ENCODE measurements at regions not wholly inside any gene's neighbourhood (a gene's known extent, or its start where the extent isn't known, plus 50 kb on each side); places are given as distances from the start of the nearest gene placed in this dataset.
"Not testable (repeated sequence)": the region's sequence is repeated elsewhere in the genome, so short reads cannot be mapped to it uniquely, and the experiment has no call there.

DNA sequence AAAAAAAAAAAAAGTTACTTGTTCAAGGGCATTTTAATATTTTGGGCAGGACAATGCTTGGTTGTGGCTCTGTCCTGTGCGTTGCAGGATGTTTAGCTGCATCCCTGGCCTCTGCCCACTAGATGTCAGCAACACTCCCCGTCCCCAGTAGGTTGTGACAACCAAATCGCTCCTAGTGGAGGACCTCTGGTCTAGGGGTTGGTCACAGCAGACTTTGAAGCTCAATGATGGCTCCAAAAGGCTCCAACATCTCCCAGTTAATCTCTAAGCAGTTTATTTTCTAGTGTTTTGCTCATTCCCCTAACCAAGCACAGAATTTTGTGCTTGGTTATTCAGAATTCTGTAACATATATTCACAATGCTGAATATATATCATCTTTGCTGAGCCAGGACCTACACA is 67.0 kb downstream of the CHRNA1 start:
- DNase-seq (ENCODE audit: low read depth in 2 of 2), result peak; percentile 38 to 46

DNA sequence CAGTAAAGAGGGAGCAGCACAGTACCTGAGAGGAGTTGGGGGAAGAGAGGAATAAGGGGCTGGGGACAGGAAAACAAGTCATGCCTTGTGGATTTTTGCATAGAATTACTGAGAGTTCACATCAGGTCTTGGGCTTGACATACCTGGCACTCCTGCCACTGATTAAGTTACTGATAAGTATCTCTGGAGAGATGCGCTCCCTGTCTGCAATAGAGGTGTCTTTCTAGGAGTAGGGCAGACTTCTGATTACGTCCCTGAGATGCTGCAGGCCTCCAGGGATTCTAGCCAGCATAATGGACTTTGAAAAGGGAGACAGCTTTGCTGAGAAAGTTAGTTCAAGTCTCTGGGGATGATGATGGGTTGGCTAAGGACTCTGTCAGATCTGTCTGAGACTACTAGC is 69.4 kb downstream of the CHRNA1 start:
- no peak for DNase-seq (ENCODE audit: low read depth in 2 of 2)

DNA sequence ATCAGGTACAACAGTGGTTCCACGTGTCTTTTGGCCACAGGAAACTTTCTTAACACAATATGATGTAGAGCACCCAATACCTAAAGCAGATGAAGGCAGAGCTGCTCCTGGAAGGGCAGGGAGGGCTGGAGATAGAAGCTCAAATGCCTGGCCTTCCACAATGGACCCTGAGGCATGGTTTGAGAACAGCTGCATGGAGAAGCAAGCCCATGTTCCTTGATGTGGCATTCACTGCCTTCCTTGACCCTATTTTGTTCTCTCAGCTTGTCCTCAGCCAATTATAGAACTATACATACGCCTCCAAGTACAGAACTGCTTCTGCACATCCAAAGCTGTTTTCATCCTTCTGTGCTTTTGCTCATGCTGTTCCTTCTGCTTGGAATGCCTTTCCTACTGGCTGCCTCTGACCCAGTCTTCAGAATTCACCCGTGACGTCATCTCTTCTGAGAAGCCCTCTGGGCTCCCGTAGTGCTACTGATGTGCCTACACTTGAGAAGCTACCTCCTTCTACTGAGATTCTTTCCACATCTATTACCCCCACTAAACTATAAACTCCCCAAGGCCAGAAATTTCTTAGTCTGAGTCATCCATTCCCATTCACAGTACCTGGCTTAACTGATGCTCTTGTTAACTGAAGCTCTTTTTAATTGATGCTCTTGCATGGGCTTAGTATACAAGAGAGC is 69.9 kb downstream of the CHRNA1 start:
- DNase-seq (ENCODE audit: low read depth in 2 of 2), result no peak

DNA sequence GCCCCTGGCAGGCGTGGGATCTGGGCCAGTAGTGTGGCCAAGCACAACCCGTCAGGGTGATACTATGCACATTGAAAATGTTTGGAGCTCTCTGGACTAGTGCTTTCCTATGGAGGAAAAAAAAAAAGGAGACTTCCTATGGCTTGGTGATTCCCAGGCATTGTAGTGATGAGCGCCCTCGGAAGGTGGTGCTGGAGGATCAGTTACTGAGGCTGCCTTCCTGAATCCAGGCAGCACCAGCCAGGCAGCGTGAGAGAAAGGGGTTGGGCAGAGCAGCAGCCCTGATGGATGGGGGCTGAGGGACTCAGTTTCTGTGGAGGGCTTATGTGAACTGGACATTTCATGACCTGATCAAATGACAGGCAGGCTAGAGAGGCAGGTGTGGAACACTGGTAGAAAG is 70.9 kb downstream of the CHRNA1 start:
- no peak for DNase-seq (ENCODE audit: low read depth in 2 of 2)

DNA sequence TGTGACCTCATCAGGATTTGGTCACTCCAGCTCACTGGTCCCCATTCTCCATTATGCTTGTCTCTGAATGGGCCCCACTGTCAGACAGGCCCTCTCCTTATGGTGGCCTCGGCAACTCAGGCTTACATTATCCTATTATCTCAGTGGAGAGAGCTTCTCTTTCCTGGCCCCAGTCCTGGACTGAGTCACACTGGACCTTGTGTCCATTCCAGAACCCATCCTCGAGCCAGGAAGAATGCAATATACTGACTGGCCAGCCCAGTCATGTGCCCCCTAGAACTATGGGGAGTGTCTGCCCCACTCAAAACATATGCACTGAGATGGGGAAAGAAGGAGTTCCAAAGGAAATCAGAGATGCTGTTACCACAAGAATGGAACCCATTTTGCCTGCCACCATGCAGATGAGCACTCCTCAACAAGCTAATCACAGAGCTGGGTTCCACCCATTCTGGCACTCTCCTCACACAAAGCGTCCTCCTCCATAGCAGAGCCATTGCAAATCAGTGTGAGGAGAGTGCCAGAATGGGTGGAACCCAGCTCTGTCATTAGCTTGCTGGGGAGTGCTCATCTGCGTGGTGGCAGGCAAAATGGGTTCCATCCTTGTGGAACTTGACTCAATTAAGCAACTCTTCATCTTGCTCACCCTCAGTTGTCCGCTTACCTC is 71.9 kb downstream of the CHRNA1 start:
- DNase-seq (ENCODE audit: low read depth in 2 of 2), result no peak

DNA sequence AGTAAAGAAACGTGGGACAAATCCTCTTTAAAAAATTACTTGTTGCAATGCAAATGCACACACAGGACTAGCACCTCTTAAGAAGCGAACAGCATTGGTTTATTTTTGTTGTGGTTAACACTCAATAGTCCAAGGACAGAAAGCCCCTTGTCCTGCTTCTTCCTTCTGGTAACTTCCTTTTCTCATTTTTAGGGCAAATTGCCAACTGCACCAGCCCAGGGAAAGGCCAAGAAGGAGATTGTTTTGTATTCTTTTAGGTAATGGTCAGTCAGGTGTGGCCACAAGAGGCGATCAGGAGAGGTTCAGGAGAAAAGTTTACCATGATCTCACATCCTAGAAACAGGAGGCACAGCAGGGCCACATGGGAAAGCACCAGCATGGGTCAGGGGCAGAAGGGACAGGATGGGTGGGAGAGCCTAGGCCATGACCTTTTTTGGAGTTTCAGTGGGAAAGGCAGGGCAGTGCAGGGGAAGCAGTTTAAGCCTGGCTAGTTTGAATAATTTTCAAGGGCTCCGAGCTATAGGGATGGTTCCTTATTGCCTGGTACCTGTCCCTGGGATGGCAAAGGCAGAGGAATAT is 73.0 kb downstream of the CHRNA1 start:
- DNase-seq (ENCODE audit: low read depth in 2 of 2), result no peak

DNA sequence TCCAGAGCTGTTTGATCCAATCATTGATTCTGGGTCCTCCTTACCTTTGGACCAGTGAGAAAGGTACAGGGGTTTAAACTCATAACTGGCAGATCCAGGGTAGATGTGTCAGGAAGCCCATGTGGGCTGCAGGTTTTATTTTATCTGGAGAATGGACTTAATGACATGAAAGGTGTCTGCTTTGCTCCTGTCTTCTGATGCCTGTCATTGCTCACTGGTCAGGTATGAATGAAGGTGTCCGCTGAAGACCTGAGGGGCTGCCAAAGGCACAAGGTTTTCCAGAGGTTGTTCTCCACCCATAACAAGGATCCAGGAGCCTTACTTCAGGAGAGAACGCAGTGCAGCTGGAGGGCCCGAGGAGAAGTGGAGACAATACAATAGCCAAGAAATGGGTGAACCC is 74.2 kb downstream of the CHRNA1 start:
- no peak for DNase-seq (ENCODE audit: low read depth in 2 of 2)

DNA sequence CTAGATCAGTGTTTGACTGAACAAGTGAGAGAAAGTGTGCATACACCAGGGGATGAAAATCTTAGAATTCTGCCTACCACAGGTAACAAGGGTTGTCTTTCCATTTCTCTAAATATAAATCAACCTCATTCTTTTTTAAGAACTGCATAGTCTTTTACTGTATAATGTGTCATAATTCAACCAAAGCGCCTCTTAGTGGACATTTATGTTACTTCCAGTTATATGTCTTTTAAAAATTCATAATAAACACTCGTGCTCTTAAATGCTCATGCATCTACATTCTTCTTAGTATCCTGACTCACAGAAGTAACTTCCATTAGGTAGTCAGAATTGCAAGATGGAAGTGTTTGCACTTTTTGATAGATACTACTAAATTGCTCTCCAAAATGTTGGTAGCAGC is 76.2 kb downstream of the CHRNA1 start:
- DNase-seq (ENCODE audit: low read depth in 2 of 2), result no peak

DNA sequence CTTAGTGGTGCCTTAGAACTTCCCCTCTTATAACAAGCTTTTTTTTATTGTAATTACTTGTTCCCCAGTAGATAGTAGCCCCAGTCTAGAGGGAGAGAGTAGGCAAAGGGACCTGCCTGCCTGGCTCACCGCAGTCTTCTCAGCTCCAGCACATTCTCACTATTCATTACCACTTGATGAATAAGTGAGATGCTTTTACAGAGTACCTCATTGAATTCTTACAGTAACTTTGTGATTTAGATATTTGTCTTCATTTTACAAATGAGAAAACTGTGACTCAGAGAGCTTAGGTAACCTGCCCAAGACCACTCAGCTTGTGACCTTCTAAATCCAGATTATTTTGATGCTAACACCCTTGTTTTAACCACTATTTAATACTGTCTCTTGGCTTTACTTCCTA is 77.8 kb downstream of the CHRNA1 start:
- DNase-seq (ENCODE audit: low read depth in 2 of 2), result no peak

DNA sequence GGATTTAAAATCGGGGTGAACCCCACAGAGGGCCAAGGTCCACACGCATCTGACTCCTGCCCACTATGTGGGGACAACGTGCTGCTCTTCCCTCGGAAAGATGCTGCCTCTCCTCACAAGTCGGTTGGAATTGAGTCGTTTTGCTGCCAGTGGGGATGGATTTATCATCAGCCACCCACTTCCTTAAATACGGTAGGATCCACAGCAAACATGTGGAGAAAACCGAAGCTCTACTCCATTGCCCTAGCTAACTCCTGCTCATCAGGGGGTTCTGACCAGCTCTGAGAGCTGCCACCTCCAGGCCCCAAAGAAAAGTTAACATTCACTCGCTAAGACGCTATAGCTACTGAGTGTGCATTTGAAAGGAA is 80.9 kb downstream of the CHRNA1 start:
- DNase-seq (ENCODE audit: low read depth in 2 of 2), result no peak

DNA sequence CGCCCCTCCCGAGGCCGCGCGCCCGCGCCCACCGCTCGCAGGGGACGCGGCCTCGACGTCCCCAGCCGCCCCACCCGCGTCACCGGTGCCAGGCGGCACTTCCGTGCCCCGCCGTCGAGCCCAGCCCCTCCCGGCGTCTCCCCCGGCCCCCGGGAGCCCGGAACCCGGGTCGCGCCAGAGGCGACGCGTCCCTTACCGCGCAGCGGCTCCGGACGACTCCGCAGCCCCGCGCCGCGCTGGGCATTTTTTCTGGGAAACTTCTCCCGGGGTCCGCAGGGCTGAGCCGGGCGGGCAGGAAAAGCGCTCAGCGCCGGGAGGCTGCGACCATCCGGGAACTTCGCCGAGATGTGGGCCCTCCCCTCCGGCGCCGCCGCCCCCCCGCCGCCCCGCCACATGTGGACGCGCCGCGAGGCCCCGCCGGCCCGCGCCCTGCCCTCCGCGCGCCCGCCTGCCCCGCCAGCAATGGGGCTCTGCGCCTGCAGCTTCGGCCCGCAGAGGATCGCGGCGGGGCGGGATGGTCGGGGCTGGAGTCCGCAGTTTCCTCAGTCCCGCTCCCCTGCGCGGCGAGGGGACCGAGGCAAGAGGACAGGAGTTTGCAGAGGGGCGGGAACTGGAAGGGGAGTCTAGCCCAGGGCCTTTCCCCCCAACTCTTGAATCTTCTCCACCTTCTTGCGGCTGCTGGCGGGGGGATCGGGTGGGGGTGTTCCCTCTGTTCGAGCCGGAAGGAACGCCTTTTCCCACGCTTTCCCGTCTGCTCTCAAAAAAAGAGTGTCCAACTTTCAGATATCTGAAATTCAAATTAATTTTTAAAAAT is 81.5 kb downstream of the CHRNA1 start:
- DNase-seq (ENCODE audit: low read depth in 2 of 2), result peak; percentile 25 to 38

DNA sequence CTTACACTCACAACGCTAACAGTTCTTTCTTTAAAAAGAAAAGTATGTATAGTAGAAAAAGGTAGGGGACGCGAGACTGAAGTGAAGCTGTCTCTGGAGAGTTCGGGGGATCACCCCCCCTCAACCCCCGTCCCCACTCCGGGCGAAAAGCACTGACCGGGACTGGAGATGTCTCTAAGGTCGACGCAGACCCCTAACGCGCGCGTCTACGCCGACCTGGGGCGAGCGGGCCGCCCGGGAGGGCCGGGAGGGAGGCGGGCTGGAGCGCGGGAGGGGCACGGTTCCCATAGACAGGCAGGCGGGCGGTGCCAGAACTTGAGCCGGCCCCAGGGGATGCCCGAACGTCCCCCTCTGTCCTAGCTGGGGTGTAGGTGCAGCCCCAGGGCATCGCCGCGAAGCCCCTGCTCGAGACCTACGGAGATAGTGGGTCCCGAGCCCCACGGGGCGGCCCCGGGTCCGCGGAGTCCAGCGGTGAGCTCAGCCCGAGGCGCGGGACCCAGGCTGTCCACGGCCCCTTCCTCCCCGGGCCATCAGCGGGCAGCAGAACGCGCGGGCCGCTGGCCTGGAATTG is 82.2 kb downstream of the CHRNA1 start:
- peak in 1 of 2 donors; percentile 30 for DNase-seq (ENCODE audit: low read depth in 2 of 2)

DNA sequence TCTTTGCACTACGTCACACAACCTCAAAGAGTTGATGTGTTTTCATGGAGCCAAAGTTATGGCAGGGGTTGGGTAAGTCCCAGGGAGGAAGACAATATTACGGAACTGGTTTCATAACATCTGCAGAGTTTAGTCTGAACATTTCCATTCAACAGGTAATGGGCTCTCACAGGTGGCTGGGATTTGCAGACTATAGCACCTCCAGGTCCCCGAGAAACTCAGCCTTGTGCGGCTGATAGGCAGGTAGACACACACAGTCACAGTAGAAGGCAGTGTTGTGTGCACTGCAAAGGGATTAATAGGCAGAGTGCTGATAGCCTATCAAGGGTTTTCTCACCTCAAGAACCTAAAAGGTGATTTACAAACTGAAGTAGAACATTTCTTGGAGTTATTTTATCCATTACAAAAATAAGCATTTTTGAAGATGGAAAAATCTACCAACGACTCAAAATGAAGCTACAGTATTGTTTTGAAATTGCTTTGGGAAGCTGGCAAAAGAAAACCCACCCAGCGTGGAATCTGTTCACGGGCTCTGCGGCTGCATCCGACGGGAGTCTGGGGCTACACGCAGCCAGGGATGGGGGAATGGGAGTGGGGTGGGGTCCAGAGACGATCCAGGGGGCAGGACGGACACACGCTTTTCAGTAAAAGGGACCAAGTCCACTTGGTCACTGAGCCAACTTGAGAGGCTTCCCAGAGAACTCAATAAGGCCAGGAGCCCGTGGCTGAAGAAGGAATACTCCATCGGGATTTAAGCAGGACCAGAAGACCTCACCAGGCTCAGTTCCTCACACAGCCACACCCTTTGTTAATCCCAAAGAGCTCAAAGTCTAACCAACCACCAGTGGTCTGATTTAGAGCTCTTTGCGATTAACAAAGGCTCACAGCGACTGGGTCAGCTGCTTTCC is 82.9 kb downstream of the CHRNA1 start:
- no peak for DNase-seq (ENCODE audit: low read depth in 2 of 2)

DNA sequence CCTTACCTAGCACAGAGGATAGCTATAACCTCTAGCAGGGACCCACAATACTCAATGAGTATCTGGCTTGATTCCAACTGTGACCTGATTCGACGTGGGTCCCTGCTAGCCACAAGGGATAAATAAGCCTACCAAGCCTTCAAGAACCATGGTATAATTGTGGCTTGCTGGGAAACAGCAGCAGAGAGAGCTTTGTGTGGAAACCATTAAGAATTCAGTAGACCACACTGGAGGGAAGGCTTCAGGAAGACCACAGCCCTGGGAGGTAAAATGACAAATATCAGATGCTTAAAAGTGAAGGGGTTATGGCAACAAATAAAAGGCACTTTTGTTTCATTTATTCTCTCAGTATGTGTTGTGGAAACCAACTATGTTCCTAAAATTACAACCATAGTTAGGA is 82.6 kb upstream of the WIPF1 start:
- no peak for DNase-seq (ENCODE audit: low read depth in 2 of 2)

DNA sequence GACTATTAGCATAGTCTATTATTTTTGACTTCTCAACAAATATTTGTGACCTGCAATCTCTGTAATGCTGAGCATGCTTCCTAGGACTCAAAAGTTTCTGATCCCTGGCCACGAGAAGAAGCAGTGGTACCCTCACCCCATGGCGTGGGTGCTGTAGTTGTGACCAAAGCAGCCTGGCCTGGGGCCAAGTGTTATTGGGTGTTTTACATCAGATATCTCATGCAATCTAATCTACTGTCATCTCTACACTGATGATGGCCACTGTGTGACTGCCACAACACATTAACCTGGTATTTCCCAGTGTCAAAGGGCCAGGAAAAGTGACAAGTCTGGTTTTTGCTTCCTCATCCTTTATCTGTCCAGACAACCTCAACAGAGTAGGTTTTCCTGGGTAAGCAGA is 80.8 kb upstream of the WIPF1 start:
- DNase-seq (ENCODE audit: low read depth in 2 of 2), result no peak

DNA sequence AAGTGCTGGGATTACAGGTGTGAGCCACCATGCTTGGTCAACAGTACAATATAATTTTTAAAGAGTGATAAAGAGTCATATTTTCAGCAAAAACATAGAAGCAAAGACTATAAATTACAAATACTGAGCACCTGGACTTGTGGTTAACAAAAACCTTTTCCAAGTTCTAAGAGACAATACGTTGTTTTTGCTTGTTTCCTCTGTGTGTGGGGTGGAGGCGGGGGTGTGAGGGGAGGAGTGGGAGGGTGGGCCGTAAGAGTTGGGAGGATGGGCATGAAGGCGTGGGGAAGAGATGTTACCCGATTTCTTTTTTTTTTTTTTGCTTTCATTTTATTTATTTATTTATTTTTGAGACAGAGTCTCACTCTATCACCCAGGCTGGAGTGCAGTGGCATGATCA is 78.0 kb upstream of the WIPF1 start:
- no peak for DNase-seq (ENCODE audit: low read depth in 2 of 2)

DNA sequence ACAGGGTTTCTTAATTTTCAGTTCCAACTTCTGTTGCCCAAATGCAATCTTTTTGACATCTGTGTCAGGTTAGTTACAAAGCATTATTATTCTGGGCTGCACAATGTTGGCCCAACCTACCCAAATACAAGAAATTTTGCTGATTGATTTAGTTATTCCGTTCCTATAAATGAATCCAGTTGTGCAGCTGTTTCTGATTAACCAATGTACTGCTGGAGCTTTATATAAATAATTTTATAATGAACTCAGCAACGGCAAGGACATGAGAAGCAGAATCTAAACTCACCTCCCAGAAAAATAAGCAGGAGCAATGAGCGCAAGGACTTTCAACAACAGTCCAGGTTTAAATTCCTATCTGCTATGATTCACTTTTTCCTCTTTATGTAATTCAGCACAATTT is 76.3 kb upstream of the WIPF1 start:
- DNase-seq (ENCODE audit: low read depth in 2 of 2), result no peak

DNA sequence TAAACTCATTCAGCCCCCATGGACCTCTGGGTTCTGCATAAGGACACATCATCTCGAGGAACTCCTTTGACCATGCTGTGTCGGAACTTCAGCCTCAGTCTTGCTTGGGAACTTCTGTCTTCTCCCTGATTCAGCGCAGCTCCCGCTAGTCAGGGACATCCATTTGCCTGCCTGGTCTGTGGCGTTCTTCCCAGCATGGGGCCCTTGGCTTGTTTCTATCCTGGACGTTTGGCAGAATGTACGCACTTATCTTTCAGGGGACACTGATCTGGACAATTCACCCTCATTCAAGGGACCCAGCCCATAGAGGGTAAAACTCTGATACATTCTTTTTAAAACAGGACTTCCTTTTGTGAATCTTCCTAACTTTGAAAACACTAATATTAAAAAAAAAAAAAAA is 75.8 kb upstream of the WIPF1 start:
- no peak for DNase-seq (ENCODE audit: low read depth in 2 of 2)

DNA sequence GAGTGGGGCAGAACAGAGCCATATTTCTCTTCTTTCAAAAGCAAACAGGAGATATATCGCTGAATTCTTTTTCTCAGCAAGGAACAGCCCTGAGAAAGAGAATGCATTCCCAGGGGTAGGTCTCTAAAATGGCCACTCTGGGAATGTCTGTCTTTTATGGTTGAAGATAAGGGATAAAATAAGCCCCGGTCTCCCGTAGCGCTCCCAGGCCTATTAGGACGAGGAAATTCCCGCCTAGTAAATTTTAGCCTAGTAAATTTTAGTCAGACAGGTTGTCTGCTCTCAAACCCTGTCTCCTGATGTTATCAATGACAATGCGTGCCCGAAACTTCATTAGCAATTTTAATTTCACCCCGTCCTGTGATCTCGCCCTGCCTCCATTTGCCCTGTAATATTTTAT is 73.9 kb upstream of the WIPF1 start:
- not testable (repeated sequence) for DNase-seq (ENCODE audit: low read depth in 2 of 2)

DNA sequence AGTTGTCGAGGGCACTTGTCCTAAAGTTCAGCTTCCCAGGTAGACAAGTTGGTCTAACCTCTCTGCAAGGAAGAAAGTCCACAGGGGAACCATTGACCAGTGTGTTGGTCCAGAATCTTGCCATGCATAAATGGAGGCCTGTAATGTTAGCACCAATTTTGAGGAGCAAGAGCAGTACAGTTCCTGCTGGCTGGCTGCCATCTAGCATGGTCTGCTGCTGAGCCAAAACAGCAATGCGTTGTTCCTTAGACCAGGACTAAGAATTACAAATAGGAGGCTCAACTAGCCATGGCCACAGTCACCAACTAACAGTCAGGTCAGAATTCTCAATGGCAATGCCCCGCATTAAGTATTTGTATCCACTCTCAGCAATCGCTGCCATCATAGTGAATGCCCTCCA is 72.8 kb upstream of the WIPF1 start:
- no peak for DNase-seq (ENCODE audit: low read depth in 2 of 2)

DNA sequence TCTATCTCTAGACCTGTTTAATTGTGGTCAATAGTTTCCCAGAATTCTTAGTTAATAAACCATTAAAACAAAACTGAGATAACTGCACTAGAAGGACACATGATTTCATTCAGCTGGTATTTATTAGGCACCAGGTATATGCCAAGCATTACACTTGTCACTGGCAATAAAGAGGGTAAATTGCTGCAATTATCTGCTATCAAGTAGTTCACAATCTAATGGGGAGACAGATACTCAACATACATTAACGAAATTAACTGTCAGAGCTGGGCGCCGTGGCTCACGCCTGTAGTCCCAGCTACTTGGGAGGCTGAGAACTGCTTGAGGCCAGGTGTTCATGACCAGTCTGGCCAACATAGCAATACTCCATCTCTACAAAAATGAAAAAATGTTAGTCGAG is 71.7 kb upstream of the WIPF1 start:
- no peak for DNase-seq (ENCODE audit: low read depth in 2 of 2)
